ENCODE measurements at regions not wholly inside any gene's neighbourhood (a gene's known extent, or its start where the extent isn't known, plus 50 kb on each side); places are given as distances from the start of the nearest gene placed in this dataset.

DNA sequence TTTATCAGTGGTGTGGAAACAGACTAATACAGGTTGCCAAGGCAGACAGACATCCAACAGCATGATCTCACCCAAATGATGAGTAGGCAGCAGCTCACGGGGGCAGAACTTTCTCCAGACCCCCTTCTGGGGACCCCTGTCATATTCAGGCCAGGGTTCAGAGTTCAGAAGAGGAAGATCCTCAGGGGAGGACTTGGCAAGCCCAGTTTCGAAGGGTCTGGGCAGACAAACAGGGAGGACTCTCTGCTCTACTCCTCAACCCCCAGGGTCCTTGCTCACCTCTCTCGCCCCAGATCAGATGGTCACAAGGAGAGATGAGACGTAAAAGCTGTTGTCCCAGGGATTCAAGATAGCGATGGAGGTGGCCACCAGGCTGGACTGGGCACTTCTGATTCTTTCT is 215.1 kb upstream of the MVB12B start:
- dilution Hi-C loops (cut with MboI; ENCODE audit: extremely low pct_ligation_motif_present, low sequenced_read_pairs) (no loop called here), intact Hi-C loops (cut with micrococcal nuclease) (no loop called here)
- Histone ChIP-seq H3K9me1 (replicated peaks; ENCODE audit: control insufficient read depth, extremely low read depth, insufficient read depth, low read length) (no peaks in the 10 kb centered on the region), H3K4me2 (ENCODE audit: insufficient read depth, low read length) (no peak overlapping the region), H3K4me3 (replicated peaks in 1 of 3; ENCODE audit: insufficient read depth in 1 of 3, low read depth in 1 of 3, low read length in 3 of 3) (no peak overlapping the region), H3K36me3 (ENCODE audit: control insufficient read depth in 2 of 2, extremely low read depth in 1 of 2, insufficient read depth in 2 of 2, low read length in 2 of 2) (no peaks in the 10 kb centered on the region), H3K27ac (ENCODE audit: insufficient read depth, low read depth, low read length) (no peak overlapping the region), H3K9ac (replicated peaks; ENCODE audit: extremely low read depth, insufficient read depth, low read length) (no peak overlapping the region), H4K20me1 (replicated peaks; ENCODE audit: control insufficient read depth, extremely low read depth, insufficient read depth, low read length) (no peaks in the 10 kb centered on the region), H2AFZ (ENCODE audit: low read depth, low read length) (no peak overlapping the region), H3K79me2 (ENCODE audit: control insufficient read depth, insufficient read depth, low read length) (no peaks in the 10 kb centered on the region), H3K9me3 (replicated peaks; ENCODE audit: control insufficient read depth, insufficient read depth, low read length) (no peaks in the 10 kb centered on the region), H3K27me3 (ENCODE audit: control insufficient read depth in 2 of 2, insufficient read depth in 2 of 2, low read length in 2 of 2) (no peaks in the 10 kb centered on the region), H3K4me1 (ENCODE audit: control insufficient read depth, extremely low read depth, insufficient read depth, low read length) (no peaks in the 10 kb centered on the region)
- ChIA-PET POLR2A (no interaction called here), CTCF (no interaction called here)
- FAIRE-seq: no peak
- no TSS peak for BruUV-seq (replicated peaks)
- TF ChIP-seq JUN (IDR thresholded peaks at IDR 0.05; ENCODE audit: borderline replicate concordance, insufficient read depth, insufficient read length, low read depth): no peak
- no peak for TF ChIP-seq EZH2 (IDR thresholded peaks at IDR 0.05; ENCODE audit: borderline replicate concordance, low read depth, low read length, severe bottlenecking)
- no peak for TF ChIP-seq GATA2 (IDR thresholded peaks at IDR 0.05; ENCODE audit: insufficient read depth, insufficient read length, low read depth, low read length)
- TF ChIP-seq FOS (IDR thresholded peaks at IDR 0.05; ENCODE audit: borderline replicate concordance, insufficient read depth, low read length): no peak
- TF ChIP-seq, protein P1, sequence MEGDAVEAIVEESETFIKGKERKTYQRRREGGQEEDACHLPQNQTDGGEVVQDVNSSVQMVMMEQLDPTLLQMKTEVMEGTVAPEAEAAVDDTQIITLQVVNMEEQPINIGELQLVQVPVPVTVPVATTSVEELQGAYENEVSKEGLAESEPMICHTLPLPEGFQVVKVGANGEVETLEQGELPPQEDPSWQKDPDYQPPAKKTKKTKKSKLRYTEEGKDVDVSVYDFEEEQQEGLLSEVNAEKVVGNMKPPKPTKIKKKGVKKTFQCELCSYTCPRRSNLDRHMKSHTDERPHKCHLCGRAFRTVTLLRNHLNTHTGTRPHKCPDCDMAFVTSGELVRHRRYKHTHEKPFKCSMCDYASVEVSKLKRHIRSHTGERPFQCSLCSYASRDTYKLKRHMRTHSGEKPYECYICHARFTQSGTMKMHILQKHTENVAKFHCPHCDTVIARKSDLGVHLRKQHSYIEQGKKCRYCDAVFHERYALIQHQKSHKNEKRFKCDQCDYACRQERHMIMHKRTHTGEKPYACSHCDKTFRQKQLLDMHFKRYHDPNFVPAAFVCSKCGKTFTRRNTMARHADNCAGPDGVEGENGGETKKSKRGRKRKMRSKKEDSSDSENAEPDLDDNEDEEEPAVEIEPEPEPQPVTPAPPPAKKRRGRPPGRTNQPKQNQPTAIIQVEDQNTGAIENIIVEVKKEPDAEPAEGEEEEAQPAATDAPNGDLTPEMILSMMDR (IDR thresholded peaks at IDR 0.05; ENCODE audit: extremely low read depth in 1 of 2, insufficient read depth in 1 of 2, low read depth in 1 of 2, low read length in 2 of 2): no peak
- TF ChIP-seq, protein P2, sequence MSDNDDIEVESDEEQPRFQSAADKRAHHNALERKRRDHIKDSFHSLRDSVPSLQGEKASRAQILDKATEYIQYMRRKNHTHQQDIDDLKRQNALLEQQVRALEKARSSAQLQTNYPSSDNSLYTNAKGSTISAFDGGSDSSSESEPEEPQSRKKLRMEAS (IDR thresholded peaks at IDR 0.05; ENCODE audit: insufficient read depth, insufficient read length): no peak
- TF ChIP-seq POLR2AphosphoS5 (IDR thresholded peaks at IDR 0.05; ENCODE audit: insufficient read depth, low read depth, low read length): no peak
- no peak for TF ChIP-seq MYC (IDR thresholded peaks at IDR 0.05; ENCODE audit: low read depth, low read length)
- TF ChIP-seq POLR2A (IDR thresholded peaks at IDR 0.05; ENCODE audit: low read depth, low read length): no peak
- no peak for DNase-seq (ENCODE audit: low read depth, low spot score)

All from endothelial cell of umbilical vein (primary cell).